ENCODE measurements at regions not wholly inside any gene's neighbourhood (a gene's known extent, or its start where the extent isn't known, plus 50 kb on each side); places are given as distances from the start of the nearest gene placed in this dataset.

- H3K27me3 ChIP-seq (ENCODE audit: insufficient read depth, low read length, poor library complexity), result no peaks in the 10 kb centered on the region
- no peaks in the 10 kb centered on the region for H3K36me3 ChIP-seq (ENCODE audit: insufficient read depth, low read length)
- H3K27ac ChIP-seq (ENCODE audit: low read length), result peak overlapping the region; percentile 80
- H3K9me3 ChIP-seq (ENCODE audit: insufficient read depth, low read length, severe bottlenecking), result no peaks in the 10 kb centered on the region
- peak overlapping the region; percentile 30 for H2AFZ ChIP-seq (ENCODE audit: low read depth, low read length)
- no peaks in the 10 kb centered on the region for H4K20me1 ChIP-seq (ENCODE audit: insufficient read depth, low read length)
- H3K4me1 ChIP-seq (ENCODE audit: insufficient read depth, low read length), result peaks cover 38% of the 10 kb centered on the region
- H3K4me3 ChIP-seq (ENCODE audit: low read depth in 1 of 2, low read length in 2 of 2), result 0 out of 4 replicates have a peak overlapping the region, but pooled peaks of 1 of the 2 experiments have one; percentile 24
- no peaks in the 10 kb centered on the region for H3K79me2 ChIP-seq (ENCODE audit: insufficient read depth, low read length)
- DNase-seq, result peak; percentile 13
- 0 out of 3 replicates have a peak, but pooled peaks have one; percentile 2 for ATAC-seq (ENCODE audit: insufficient read depth, low read depth)
- H3K4me2 ChIP-seq (ENCODE audit: insufficient read depth, low read length), result peak overlapping the region; percentile 51
- H3K9ac ChIP-seq (ENCODE audit: low read depth, low read length), result peak overlapping the region; percentile 8
- TF ChIP-seq EZH2 (IDR thresholded peaks at IDR 0.05; ENCODE audit: borderline replicate concordance, low read depth, low read length, severe bottlenecking), result no peak
- TF ChIP-seq, protein P1, sequence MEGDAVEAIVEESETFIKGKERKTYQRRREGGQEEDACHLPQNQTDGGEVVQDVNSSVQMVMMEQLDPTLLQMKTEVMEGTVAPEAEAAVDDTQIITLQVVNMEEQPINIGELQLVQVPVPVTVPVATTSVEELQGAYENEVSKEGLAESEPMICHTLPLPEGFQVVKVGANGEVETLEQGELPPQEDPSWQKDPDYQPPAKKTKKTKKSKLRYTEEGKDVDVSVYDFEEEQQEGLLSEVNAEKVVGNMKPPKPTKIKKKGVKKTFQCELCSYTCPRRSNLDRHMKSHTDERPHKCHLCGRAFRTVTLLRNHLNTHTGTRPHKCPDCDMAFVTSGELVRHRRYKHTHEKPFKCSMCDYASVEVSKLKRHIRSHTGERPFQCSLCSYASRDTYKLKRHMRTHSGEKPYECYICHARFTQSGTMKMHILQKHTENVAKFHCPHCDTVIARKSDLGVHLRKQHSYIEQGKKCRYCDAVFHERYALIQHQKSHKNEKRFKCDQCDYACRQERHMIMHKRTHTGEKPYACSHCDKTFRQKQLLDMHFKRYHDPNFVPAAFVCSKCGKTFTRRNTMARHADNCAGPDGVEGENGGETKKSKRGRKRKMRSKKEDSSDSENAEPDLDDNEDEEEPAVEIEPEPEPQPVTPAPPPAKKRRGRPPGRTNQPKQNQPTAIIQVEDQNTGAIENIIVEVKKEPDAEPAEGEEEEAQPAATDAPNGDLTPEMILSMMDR (IDR thresholded peaks at IDR 0.05; ENCODE audit: borderline replicate concordance, extremely low read depth, low read length, poor library complexity, severe bottlenecking), result no peak
Measured at GRCh38 chr2:12109363-12110017, 363.1 kb downstream of the LPIN1 start.

DNA sequence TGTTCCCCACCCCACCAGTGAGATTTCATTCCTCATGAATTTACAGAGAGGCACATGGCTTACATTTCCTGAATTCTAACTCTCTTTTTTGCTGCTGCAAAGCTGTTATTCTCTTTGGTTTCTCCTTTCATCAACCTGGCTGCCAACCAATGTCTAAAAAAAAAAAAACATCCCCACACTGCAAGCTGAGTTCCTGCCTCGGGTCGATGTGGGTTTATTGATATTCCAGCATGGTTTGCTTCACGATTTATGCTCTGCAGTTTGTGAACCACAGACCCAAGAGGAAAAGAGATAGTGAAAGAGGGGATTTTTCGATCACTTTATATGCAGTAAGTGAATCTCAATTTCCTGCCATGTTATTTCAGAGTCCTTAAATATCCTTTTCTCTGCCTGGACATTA lies 363.6 kb downstream of the LPIN1 start:
- Histone ChIP-seq H3K4me1 (ENCODE audit: insufficient read depth, low read length) (peaks cover 38% of the 10 kb centered on the region), H3K4me2 (ENCODE audit: insufficient read depth, low read length) (peak overlapping the region; percentile 51), H3K36me3 (ENCODE audit: insufficient read depth, low read length) (no peaks in the 10 kb centered on the region), H3K27me3 (ENCODE audit: insufficient read depth, low read length, poor library complexity) (no peaks in the 10 kb centered on the region), H3K27ac (ENCODE audit: low read length) (peak overlapping the region; percentile 80), H3K9ac (ENCODE audit: low read depth, low read length) (peak overlapping the region; percentile 8), H3K9me3 (ENCODE audit: insufficient read depth, low read length, severe bottlenecking) (no peaks in the 10 kb centered on the region), H4K20me1 (ENCODE audit: insufficient read depth, low read length) (no peaks in the 10 kb centered on the region), H3K4me3 (ENCODE audit: low read depth in 1 of 2, low read length in 2 of 2) (peak overlapping the region in 1 of 2 experiments; percentile 19; a peak in 2 of 4 replicates), H2AFZ (ENCODE audit: low read depth, low read length) (peak overlapping the region; percentile 30), H3K79me2 (ENCODE audit: insufficient read depth, low read length) (no peaks in the 10 kb centered on the region)
- ATAC-seq (ENCODE audit: insufficient read depth, low read depth), result peak; percentile 43
- TF ChIP-seq EZH2 (IDR thresholded peaks at IDR 0.05; ENCODE audit: borderline replicate concordance, low read depth, low read length, severe bottlenecking), result no peak
- TF ChIP-seq, protein P1 (IDR thresholded peaks at IDR 0.05; ENCODE audit: borderline replicate concordance, extremely low read depth, low read length, poor library complexity, severe bottlenecking), result no peak
- DNase-seq, result peak; percentile 49

GRCh38 chr2:12110481-12110880 lies 364.0 kb downstream of the LPIN1 start:
- H3K4me1 ChIP-seq (ENCODE audit: insufficient read depth, low read length), result peaks cover 38% of the 10 kb centered on the region
- H4K20me1 ChIP-seq (ENCODE audit: insufficient read depth, low read length), result no peaks in the 10 kb centered on the region
- DNase-seq (no peak), ATAC-seq (ENCODE audit: insufficient read depth, low read depth) (peak; percentile 13)
- no peaks in the 10 kb centered on the region for H3K27me3 ChIP-seq (ENCODE audit: insufficient read depth, low read length, poor library complexity)
- peak overlapping the region; percentile 80 for H3K27ac ChIP-seq (ENCODE audit: low read length)
- TF ChIP-seq, protein P1 (IDR thresholded peaks at IDR 0.05; ENCODE audit: borderline replicate concordance, extremely low read depth, low read length, poor library complexity, severe bottlenecking), result no peak
- TF ChIP-seq EZH2 (IDR thresholded peaks at IDR 0.05; ENCODE audit: borderline replicate concordance, low read depth, low read length, severe bottlenecking), result no peak
- peak overlapping the region; percentile 8 for H3K9ac ChIP-seq (ENCODE audit: low read depth, low read length)
- no peaks in the 10 kb centered on the region for H3K36me3 ChIP-seq (ENCODE audit: insufficient read depth, low read length)
- peak overlapping the region in 1 of 2 experiments; percentile 19; a peak in 1 of 4 replicates for H3K4me3 ChIP-seq (ENCODE audit: low read depth in 1 of 2, low read length in 2 of 2)
- no peaks in the 10 kb centered on the region for H3K79me2 ChIP-seq (ENCODE audit: insufficient read depth, low read length)
- no peaks in the 10 kb centered on the region for H3K9me3 ChIP-seq (ENCODE audit: insufficient read depth, low read length, severe bottlenecking)
- H2AFZ ChIP-seq (ENCODE audit: low read depth, low read length), result peak overlapping the region; percentile 30
- peak overlapping the region; percentile 51 for H3K4me2 ChIP-seq (ENCODE audit: insufficient read depth, low read length)
